ENCODE measurements at regions not wholly inside any gene's neighbourhood (a gene's known extent, or its start where the extent isn't known, plus 50 kb on each side); places are given as distances from the start of the nearest gene placed in this dataset.

- no peak for TF ChIP-seq EP300 (IDR thresholded peaks at IDR 0.05)
- no peak for TF ChIP-seq CTCF (IDR thresholded peaks at IDR 0.05)
Observed at GRCh38 chr2:7440977-7441376, 523.8 kb downstream of the RNF144A start.
